Panc1 (cell line): ENCODE measurements at regions not wholly inside any gene's neighbourhood (a gene's known extent, or its start where the extent isn't known, plus 50 kb on each side); places are given as distances from the start of the nearest gene placed in this dataset.

Experiments used
- ATAC-seq: fragments of 200-7000 bp; cut with Tn5 transposase; 2 replicates; pipeline ENCODE4 v1.9.1; 2020; ENCODE audit warnings: mild to moderate bottlenecking, moderate library complexity
- BruUV-seq: library from RNA; stranded (reverse); fragments of 400-500 nt; replicated peaks from 2 replicates; lab custom pipeline; 2021; lab: Mats Ljungman, UMichigan
- CTCF ChIA-PET: fragments of 300-600 bp; sonication (Branson Sonifier 250); formaldehyde crosslinking; loops from one replicate; lab custom pipeline; 2022; ENCODE audit warnings: antibody characterized with exemption; lab: Charles Lee
- POLR2A ChIA-PET: fragments of 300-600 bp; sonication (Branson Sonifier 250); formaldehyde crosslinking; loops from one replicate; lab custom pipeline; 2022; ENCODE audit warnings: antibody characterized with exemption; lab: Charles Lee
- DNase-seq: peaks from one replicate; pipeline ENCODE4 v3.0.0-alpha.2; 2010; ENCODE audit warnings: low read depth, low spot score
- H3K27ac ChIP-seq: 2 replicates; pipeline ENCODE4 v1.5.1; 2011; ENCODE audit warnings: mild to moderate bottlenecking, low read length, inconsistent platforms
- H3K27me3 ChIP-seq: fragments of 200-500 bp; sonication (Bioruptor generic); 2 replicates; pipeline ENCODE4 v1.6.0; 2014; ENCODE audit warnings: low read length, inconsistent platforms; ENCODE audit not compliant: control insufficient read depth, insufficient read depth
- H3K36me3 ChIP-seq: fragments of 200-500 bp; sonication (Bioruptor generic); 2 replicates; pipeline ENCODE4 v1.5.1; 2014; ENCODE audit warnings: inconsistent platforms, mild to moderate bottlenecking, low read length, moderate library complexity; ENCODE audit not compliant: control insufficient read depth, insufficient read depth
- H3K4me1 ChIP-seq: 2 replicates; pipeline ENCODE4 v1.5.1; 2011; ENCODE audit warnings: inconsistent platforms, mild to moderate bottlenecking, low read length, moderate library complexity; ENCODE audit not compliant: control insufficient read depth, insufficient read depth
- H3K4me3 ChIP-seq, 2 experiments: 2 replicates each; pipeline ENCODE4 v1.5.1; 2011 to 2012; ENCODE audit warnings: low read depth in 2 of 2, low read length in 2 of 2, mild to moderate bottlenecking in 2 of 2, inconsistent platforms in 1 of 2, moderate library complexity in 1 of 2
- H3K9me3 ChIP-seq: fragments of 200-500 bp; sonication (Bioruptor generic); 2 replicates; pipeline ENCODE4 v1.5.1; 2014; ENCODE audit warnings: low read depth, mild to moderate bottlenecking, inconsistent platforms, low read length, moderate library complexity; ENCODE audit not compliant: control insufficient read depth, insufficient read depth
- POLR2AphosphoS5 ChIP-seq: IDR thresholded peaks from 2 replicates; pipeline ENCODE4 v1.6.1; 2012; ENCODE audit warnings: mild to moderate bottlenecking, low read depth, low read length, moderate library complexity
- SIN3A ChIP-seq: IDR thresholded peaks from 2 replicates; pipeline ENCODE4 v1.6.1; 2012; ENCODE audit warnings: low read depth, mild to moderate bottlenecking, low read length, moderate library complexity, borderline replicate concordance; ENCODE audit not compliant: insufficient read depth
- TCF7L2 ChIP-seq: IDR thresholded peaks from 2 replicates; pipeline ENCODE4 v1.6.1; 2011; ENCODE audit warnings: mild to moderate bottlenecking, low read depth, low read length, inconsistent platforms
- in situ Hi-C: cut with HindIII; loops from 2 replicates; pipeline ENCODE4 v1.10.0; 2016; ENCODE audit warnings: low sequenced_read_pairs, low pct_unique_long_range_greater_than_20kb
- intact Hi-C: fragments of 100-400 bp; cut with micrococcal nuclease; formaldehyde crosslinking; loops from one replicate; pipeline ENCODE4 v1.10.0; 2022; ENCODE audit not compliant: unreplicated experiment
- TF ChIP-seq, protein P1 (sequence below), 2 experiments: IDR thresholded peaks; 2 replicates each; pipeline ENCODE4 v1.6.1; 2011 to 2012; ENCODE audit warnings: low read depth in 2 of 2, control low read depth in 1 of 2, low read length in 1 of 2, mild to moderate bottlenecking in 1 of 2, moderate library complexity in 1 of 2; ENCODE audit not compliant: insufficient read depth in 1 of 2
- TF ChIP-seq, protein P2 (sequence below): fragments of 450-650 bp; IDR thresholded peaks from 2 replicates; pipeline ENCODE4 v1.5.1; 2017; ENCODE audit warnings: mild to moderate bottlenecking

DNA sequence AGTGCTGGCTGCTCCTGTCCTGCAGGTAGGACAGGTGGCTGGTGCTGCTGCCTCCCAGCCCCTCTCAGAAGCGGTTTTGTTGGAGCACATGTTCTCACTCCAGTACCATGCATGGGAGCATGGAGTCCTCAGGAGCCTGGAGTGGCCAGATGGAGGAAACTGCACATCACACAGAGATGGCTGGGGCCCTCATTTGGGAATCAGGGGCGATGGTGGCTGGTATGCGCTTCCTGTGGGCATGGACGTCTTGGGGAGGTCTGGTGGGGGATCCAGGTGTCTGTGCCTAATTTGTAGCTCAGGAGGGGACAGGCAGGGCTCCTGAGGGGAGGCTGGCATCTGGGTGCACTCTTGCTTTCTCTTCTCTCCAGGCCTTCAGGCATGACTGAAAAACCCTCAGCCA, 168.2 kb downstream of the KLF13 start:
- Histone ChIP-seq H3K36me3 (no peaks in the 10 kb centered on the region), H3K4me1 (no peaks in the 10 kb centered on the region), H3K27me3 (no peaks in the 10 kb centered on the region; the same call in none of the 2 replicates), H3K4me3 (no peak overlapping the region), H3K27ac (no peak overlapping the region), H3K9me3 (peaks cover 5% of the 10 kb centered on the region; the same call in 1 of the 2 replicates)
- POLR2A ChIA-PET, result no interaction called here
- CTCF ChIA-PET, result no interaction called here
- no TSS peak for BruUV-seq
- intact Hi-C loops (loop anchor here (5.0 kb wide), 1 partner anchor 297 kb away; no protein-coding TSS in a partner anchor), in situ Hi-C loops (no loop called here)
- DNase-seq (no peak), ATAC-seq (no peak)
- TF ChIP-seq SIN3A, result no peak
- no peak for TF ChIP-seq TCF7L2
- TF ChIP-seq, protein P1, sequence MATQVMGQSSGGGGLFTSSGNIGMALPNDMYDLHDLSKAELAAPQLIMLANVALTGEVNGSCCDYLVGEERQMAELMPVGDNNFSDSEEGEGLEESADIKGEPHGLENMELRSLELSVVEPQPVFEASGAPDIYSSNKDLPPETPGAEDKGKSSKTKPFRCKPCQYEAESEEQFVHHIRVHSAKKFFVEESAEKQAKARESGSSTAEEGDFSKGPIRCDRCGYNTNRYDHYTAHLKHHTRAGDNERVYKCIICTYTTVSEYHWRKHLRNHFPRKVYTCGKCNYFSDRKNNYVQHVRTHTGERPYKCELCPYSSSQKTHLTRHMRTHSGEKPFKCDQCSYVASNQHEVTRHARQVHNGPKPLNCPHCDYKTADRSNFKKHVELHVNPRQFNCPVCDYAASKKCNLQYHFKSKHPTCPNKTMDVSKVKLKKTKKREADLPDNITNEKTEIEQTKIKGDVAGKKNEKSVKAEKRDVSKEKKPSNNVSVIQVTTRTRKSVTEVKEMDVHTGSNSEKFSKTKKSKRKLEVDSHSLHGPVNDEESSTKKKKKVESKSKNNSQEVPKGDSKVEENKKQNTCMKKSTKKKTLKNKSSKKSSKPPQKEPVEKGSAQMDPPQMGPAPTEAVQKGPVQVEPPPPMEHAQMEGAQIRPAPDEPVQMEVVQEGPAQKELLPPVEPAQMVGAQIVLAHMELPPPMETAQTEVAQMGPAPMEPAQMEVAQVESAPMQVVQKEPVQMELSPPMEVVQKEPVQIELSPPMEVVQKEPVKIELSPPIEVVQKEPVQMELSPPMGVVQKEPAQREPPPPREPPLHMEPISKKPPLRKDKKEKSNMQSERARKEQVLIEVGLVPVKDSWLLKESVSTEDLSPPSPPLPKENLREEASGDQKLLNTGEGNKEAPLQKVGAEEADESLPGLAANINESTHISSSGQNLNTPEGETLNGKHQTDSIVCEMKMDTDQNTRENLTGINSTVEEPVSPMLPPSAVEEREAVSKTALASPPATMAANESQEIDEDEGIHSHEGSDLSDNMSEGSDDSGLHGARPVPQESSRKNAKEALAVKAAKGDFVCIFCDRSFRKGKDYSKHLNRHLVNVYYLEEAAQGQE (IDR thresholded peaks at IDR 0.05; ENCODE audit: insufficient read depth in 1 of 2, low read depth in 2 of 2, low read length in 1 of 2), result no peak
- TF ChIP-seq, protein P2, sequence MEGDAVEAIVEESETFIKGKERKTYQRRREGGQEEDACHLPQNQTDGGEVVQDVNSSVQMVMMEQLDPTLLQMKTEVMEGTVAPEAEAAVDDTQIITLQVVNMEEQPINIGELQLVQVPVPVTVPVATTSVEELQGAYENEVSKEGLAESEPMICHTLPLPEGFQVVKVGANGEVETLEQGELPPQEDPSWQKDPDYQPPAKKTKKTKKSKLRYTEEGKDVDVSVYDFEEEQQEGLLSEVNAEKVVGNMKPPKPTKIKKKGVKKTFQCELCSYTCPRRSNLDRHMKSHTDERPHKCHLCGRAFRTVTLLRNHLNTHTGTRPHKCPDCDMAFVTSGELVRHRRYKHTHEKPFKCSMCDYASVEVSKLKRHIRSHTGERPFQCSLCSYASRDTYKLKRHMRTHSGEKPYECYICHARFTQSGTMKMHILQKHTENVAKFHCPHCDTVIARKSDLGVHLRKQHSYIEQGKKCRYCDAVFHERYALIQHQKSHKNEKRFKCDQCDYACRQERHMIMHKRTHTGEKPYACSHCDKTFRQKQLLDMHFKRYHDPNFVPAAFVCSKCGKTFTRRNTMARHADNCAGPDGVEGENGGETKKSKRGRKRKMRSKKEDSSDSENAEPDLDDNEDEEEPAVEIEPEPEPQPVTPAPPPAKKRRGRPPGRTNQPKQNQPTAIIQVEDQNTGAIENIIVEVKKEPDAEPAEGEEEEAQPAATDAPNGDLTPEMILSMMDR, result no peak
- TF ChIP-seq POLR2AphosphoS5, result no peak

DNA sequence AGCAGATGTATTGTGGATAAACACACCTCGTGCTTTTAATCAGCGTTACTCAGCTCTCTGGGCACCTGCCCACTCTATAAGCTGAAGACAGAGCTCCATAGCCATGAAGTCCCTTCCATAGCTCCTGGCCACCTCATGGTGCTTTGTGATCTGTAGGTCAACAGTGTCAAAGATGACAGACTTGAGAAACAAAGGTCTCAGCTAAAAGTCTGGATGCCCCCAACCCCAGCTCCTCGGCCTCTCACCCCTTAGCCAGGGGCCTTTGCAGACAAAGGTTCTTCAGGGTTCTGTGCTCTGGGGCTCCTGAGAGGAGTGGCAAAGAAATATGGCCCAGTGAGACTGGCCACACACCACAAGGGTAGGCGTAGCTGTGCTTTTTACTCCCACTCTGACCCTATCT, 168.6 kb downstream of the KLF13 start:
- CTCF ChIA-PET, result no interaction called here
- in situ Hi-C loops, result no loop called here

More for the DNA sequence above, 168.6 kb downstream of the KLF13 start:
- TF ChIP-seq TCF7L2, result no peak
- no peak for TF ChIP-seq SIN3A
- TF ChIP-seq, protein P1 (IDR thresholded peaks at IDR 0.05; ENCODE audit: insufficient read depth in 1 of 2, low read depth in 2 of 2, low read length in 1 of 2), result no peak
- TF ChIP-seq, protein P2, result no peak
- no peak for TF ChIP-seq POLR2AphosphoS5
- DNase-seq (no peak), ATAC-seq (no peak)
- no TSS peak for BruUV-seq
- H3K4me1 ChIP-seq, result no peaks in the 10 kb centered on the region
- no peaks in the 10 kb centered on the region; the same call in none of the 2 replicates for H3K27me3 ChIP-seq
- H3K9me3 ChIP-seq, result peaks cover 5% of the 10 kb centered on the region; the same call in 1 of the 2 replicates
- H3K27ac ChIP-seq, result no peak overlapping the region
- POLR2A ChIA-PET, result no interaction called here
- H3K4me3 ChIP-seq, result no peak overlapping the region
- intact Hi-C loops, result no loop called here
- H3K36me3 ChIP-seq, result no peaks in the 10 kb centered on the region
